Mononuclear cell (primary cell): ENCODE measurements at regions not wholly inside any gene's neighbourhood (a gene's known extent, or its start where the extent isn't known, plus 50 kb on each side); places are given as distances from the start of the nearest gene placed in this dataset.

Experiments
- H3K27me3 ChIP-seq: 2 replicates; pipeline ENCODE4 v1.6.0; 2011; ENCODE audit warnings: low read length, control low read depth; ENCODE audit not compliant: insufficient read depth
- H3K4me1 ChIP-seq: 2 replicates; pipeline ENCODE4 v1.5.1; 2011; ENCODE audit warnings: mild to moderate bottlenecking, low read length, control low read depth; ENCODE audit not compliant: insufficient read depth
- H3K4me3 ChIP-seq: 2 replicates; pipeline ENCODE4 v1.5.1; 2011; ENCODE audit warnings: mild to moderate bottlenecking, low read length, moderate library complexity
- H3K9me3 ChIP-seq: 2 replicates; pipeline ENCODE4 v1.5.1; 2011; ENCODE audit warnings: low read depth, mild to moderate bottlenecking, control low read depth, low read length

DNA sequence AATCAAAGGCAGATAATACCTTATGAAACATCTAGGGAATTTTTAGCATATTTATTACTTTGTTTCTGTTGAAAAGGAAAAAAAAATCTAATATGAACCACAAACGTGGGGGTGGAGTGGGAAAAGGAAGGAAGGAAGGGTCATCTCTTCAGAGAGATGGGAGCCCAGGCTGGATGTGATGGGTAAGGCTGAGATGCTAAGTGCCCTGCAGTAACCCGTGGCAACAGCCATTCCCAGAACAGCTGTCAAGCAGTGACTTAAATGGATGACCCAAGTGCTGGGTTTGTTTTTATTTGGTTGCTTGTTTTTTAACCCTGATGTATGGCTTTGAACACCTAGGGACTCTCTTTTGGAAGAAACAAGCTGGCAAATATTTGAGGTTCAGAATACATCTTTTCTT is 50.7 kb upstream of the KLF7 start:
- Histone ChIP-seq H3K27me3 (no peaks in the 10 kb centered on the region), H3K4me1 (no peaks in the 10 kb centered on the region), H3K9me3 (no peaks in the 10 kb centered on the region)

DNA sequence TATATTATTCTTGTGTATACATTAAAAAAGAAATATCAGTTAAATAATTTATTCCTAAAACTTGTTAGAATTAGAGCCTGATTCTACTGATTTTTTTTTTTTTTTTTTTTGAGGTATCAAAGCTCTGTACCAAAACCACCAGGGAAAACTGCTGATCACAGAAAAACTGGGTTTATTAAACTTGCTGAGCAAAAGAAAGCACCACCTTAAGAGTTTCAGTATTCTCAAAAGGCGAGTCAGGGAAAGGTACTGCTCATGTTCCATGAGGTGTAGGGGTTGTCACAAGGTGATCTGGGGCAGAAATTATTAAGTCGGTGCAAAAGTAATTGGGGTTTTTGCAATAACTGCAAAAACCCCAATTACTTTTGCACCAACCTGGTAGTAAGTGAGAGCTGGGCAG is 51.7 kb upstream of the KLF7 start:
- no peaks in the 10 kb centered on the region for H3K4me1 ChIP-seq
- H3K4me3 ChIP-seq, result no peak overlapping the region
- H3K9me3 ChIP-seq, result no peaks in the 10 kb centered on the region
- no peaks in the 10 kb centered on the region for H3K27me3 ChIP-seq

More for the DNA sequence above, 50.7 kb upstream of the KLF7 start:
- H3K4me3 ChIP-seq, result no peak overlapping the region

DNA sequence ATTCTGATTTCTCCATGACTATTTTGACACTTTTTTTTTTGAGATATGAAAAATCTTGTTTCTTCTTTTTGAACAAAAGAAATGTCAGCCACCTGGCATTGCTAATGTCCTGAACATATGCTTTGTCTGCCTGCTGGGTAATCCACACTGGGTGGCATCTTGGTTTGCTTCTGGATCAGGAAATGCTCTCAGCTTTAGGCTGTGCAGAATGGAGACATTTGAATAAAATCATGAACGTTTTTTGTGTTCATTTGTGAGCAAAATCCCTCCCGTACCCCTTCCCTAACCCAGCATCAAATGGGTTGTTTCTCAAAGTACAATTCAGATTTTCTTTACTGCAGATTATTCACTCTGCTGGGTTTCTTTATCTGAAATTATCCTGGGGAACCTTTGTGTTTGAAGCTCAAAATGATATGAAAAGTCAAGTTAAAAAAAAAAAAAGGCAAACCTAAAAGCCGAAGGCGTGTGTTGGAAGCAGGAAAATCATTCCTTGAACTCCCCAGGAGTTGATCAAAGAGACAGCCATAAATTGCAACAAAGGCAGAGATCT is 53.4 kb upstream of the KLF7 start:
- H3K4me1 ChIP-seq, result no peaks in the 10 kb centered on the region
- H3K4me3 ChIP-seq, result no peak overlapping the region
- no peaks in the 10 kb centered on the region for H3K9me3 ChIP-seq

DNA sequence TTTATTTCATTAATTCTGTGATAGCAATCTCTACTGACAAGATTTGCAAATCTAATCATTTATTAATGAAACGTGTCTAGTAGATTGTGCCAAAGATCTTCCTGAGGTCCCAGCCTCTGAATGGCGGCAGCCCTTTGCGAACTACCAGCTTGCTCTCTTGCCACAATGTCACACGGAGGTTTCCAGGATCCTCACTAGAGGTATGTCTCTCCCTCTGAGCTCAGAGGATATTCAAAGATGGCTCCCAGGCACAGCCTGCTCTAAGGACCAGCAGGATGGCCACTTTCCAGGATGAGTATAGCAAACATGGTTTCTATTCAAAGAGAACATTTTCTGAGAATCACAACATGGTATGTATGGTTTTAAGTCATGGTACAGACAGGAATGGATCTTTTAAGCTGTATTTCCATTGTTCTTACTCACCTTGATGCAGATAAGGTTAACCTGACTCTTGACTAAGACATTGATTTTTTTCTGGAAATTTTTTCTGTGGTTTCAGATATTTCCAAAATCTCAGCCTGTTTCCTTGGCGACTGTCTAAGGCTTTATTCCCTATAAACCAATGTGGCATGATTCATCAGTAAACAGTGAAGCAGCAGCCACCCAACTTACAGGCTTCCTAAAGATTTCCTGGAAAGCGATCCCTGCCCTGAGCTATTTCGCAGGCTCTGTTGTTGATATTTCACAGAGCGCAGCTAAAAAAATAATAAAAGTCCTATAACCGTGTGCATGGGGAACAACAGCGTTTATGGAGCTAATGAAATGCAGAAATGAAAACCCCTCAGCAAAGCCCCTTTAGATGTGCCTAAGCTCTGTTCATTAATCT is 54.1 kb upstream of the KLF7 start:
- Histone ChIP-seq H3K4me3 (no peak overlapping the region), H3K4me1 (peaks cover 3% of the 10 kb centered on the region), H3K27me3 (no peaks in the 10 kb centered on the region), H3K9me3 (no peaks in the 10 kb centered on the region)

More for the DNA sequence above, 53.4 kb upstream of the KLF7 start:
- no peaks in the 10 kb centered on the region for H3K27me3 ChIP-seq

DNA sequence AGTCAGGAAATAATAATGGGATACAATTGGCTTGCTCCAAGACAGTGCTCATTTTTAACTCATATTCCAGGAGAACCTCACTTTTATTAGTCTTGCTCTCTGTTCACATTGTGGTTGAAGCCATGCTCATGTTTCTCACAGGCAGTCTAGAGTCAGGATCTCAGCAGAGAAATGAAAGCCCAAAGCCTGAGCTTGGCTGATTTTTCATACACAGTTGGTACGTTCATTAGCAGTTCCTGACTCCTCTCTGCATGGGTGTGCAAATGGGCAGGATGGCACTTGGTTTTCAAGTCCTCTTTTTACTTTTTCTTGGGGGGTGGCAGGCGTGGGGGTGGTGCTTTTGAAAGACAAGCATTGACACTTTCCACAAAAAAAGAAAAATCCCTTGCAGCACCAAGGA is 56.0 kb upstream of the KLF7 start:
- Histone ChIP-seq H3K4me3 (no peak overlapping the region), H3K9me3 (no peaks in the 10 kb centered on the region), H3K4me1 (peaks cover 7% of the 10 kb centered on the region), H3K27me3 (no peaks in the 10 kb centered on the region)

DNA sequence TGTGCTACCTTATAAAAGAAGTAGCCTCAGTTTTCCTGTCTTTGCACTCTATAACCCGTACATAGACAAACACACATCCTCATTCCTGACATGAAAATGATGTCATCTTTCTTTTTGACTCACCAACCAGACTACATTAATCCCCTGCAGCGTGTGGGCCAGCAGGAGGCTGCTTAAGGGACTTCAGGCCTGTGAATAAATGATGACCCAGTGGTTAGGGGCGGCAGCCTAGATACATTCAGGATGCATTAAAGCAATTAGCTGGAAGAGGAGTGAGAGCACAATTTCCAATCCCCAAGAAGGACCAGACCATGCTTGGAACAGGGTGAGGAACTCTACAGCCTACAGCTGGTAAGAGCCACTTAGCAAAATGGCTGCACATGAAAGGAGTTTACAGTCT is 57.3 kb upstream of the KLF7 start:
- Histone ChIP-seq H3K9me3 (no peaks in the 10 kb centered on the region), H3K27me3 (no peaks in the 10 kb centered on the region), H3K4me1 (peaks cover 7% of the 10 kb centered on the region), H3K4me3 (no peak overlapping the region)

DNA sequence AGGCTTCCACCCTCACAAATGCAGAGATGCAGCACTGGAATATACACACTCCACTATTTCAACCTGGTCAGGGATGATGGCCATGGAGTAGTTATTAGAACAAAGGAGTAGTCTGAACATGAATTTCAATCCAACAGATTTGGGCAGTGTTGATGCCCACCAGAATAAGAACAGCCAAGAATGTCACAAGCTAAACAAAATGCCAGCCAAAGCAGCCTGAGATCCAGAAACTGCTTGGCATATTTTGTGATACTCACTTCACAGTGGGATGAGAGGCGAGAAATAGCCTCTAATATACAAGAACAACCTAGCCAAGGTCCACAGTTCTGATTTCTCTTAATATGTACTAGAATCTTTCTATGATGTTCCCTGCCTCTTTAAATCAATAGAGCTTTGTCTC is 58.6 kb upstream of the KLF7 start:
- Histone ChIP-seq H3K4me1 (peaks cover 7% of the 10 kb centered on the region), H3K9me3 (no peaks in the 10 kb centered on the region), H3K4me3 (no peak overlapping the region), H3K27me3 (no peaks in the 10 kb centered on the region)

DNA sequence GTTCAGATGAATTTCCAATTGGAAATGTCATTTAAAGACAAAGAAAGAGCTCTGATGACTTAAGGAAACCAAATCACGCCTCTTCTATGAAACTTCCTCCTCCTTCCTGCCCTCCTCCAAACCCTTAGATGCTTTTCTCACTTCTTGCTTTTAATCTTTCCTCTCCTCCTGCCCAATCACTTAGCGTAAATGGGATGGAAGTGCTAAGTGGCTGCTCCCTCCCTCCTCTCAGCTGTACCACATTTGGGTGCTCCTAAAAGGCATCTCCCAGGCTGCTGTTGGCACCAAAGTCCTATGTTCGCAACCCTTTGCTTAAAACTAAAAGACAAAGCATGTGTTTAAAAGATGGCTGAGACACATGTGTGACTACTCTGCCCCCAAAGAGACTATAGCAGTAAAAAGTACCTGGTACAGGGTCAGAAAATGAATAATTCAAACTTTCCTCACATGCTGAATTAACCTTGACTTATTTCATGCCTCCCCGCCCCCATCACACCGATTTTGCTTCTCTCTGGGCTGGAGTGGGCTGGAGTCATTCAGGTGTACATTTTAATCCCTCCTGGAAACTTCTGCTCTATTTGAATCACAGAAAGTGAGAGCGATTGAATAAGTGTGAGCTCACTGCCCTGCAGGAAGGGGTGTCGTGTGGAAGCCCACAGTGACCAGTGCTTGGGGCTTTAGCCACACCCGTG is 59.2 kb upstream of the KLF7 start:
- H3K4me3 ChIP-seq, result no peak overlapping the region
- no peaks in the 10 kb centered on the region for H3K9me3 ChIP-seq
- H3K27me3 ChIP-seq, result no peaks in the 10 kb centered on the region
- peaks cover 7% of the 10 kb centered on the region for H3K4me1 ChIP-seq

DNA sequence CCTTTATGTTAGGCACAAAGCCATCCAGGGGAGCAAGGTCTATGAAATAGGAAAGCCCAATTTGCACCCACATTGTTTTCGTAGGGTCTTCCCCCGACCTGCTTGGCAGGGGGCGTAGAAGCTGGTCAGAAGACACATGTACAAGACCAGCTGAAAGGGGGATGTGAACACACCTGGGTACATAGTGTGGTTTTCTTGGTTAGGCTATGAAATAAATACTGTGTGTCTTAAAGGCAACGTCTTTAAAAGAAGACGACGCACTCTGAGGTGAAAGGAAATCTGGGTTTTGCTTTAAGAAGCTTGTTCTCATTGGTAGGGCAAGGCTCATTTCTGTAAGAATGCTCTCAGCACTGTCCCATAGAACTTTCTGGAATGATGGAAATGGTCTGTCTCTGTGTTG is 60.0 kb upstream of the KLF7 start:
- peaks cover 13% of the 10 kb centered on the region for H3K4me1 ChIP-seq
- no peaks in the 10 kb centered on the region for H3K9me3 ChIP-seq
- no peak overlapping the region for H3K4me3 ChIP-seq
- no peaks in the 10 kb centered on the region for H3K27me3 ChIP-seq

DNA sequence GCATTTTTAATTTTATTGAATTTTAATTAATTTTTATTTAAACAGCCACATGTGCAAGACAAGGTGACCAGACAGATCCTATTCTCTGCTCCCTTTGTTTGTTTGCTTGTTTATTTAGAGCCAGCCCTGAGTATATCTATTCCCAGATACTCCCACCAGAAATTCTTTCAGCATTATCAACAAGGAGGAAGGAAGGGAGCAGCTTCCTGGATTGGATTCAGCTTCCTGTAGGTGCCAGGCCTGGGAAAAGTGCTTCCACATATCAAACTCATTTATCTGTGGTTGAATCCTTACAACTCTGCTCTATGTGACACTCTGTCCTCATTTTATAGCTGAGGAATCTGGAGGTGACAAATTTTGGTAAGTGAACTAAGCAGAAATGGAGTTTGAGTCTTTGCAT is 60.5 kb upstream of the KLF7 start:
- H3K4me3 ChIP-seq, result no peak overlapping the region
- H3K9me3 ChIP-seq, result no peaks in the 10 kb centered on the region
- no peaks in the 10 kb centered on the region for H3K27me3 ChIP-seq
- peaks cover 18% of the 10 kb centered on the region for H3K4me1 ChIP-seq

DNA sequence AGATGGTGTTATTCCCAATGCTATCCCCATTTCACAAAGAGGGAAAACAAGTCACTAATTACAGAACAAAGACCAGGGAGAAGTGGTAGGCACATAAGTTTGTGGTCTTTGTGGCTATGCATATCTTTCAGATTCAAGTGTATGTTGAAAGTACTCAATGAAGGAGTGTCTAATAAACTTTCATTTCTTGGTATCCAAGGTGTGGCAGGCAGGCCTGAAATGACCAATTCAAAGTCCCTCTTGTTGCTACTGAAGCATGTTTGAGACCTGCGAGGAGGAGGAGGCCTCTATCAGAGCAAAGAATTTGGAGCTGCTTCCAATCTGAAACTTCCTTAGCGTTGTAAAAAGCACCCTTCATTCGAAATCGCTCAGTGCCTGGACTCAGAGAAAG is 60.9 kb upstream of the KLF7 start:
- H3K4me3 ChIP-seq, result no peak overlapping the region
- no peaks in the 10 kb centered on the region for H3K9me3 ChIP-seq
- no peaks in the 10 kb centered on the region for H3K27me3 ChIP-seq
- H3K4me1 ChIP-seq, result peaks cover 22% of the 10 kb centered on the region

DNA sequence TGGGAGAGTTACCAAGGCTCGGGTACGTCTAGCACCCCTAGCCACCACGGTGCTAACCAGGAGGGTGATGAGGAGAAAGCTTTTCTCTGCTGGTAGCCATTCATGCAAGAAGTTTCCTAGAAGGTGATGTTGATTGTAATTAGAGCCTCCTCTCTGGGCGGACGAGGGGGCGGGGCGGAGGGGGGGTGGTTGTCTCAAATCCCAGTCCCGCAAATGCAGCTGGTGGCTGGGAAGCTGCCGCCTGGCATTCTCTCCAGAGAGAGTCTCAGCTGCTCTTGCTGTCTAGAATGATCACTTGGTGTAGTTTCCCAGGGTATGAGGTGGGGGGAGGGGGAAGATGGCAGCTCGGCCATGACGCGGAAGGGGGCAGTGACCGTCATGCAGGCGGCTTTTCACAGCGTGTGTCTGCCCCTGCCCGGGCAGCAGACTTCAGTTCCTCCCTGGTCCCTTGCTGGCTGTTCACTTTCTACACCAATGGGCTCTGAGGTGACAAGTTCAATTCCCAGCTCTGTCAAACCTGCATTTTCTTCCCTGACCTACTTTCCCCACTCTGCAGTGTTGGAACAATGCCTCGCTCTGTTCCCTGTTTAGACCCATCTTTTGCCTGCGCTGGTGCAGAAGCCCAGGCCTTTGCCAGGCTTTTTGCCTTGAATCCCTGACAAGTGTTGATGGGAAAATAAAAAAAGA is 61.5 kb upstream of the KLF7 start:
- Histone ChIP-seq H3K27me3 (no peaks in the 10 kb centered on the region), H3K4me3 (no peak overlapping the region), H3K4me1 (peaks cover 23% of the 10 kb centered on the region), H3K9me3 (no peaks in the 10 kb centered on the region)

DNA sequence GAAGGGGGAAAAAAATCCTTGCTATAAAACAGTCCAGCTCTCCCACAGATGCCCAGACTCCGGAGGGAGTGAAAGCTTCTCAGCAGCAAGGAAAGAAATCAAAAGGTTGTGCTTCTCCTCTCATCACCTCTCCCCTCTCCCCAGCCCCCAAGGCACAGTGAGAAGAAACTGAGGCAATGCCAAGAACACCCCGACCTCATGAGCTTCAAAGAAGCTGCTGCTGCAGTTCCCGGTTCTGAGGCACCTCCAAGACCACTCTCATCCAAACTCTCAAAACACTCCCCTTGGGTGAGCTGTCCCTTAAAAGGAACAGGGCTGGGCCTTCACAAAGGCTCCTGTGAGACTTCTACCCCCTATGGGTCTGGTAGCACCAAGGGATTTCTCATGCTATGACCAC is 62.0 kb upstream of the KLF7 start:
- no peak overlapping the region for H3K4me3 ChIP-seq
- no peaks in the 10 kb centered on the region for H3K27me3 ChIP-seq
- H3K9me3 ChIP-seq, result no peaks in the 10 kb centered on the region
- H3K4me1 ChIP-seq, result peaks cover 23% of the 10 kb centered on the region

DNA sequence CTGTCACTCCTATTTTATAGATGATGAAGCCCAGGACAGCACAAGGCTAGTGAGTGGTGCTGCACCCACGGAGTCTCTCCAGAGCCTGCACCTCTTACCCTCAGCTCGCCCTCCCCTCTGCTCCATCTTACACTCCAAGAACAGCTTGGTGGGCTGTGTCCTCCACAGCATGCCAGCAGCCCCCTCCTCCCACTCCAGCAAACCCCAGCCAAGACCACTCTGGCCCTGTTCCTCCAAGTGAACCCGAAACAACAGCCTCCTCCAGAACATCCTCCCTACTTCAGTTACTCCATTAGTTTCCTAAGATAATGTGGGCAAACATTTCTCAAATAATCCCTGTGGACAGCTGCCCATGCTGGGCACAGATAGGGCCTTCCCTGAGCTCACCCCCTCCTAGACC is 62.7 kb upstream of the KLF7 start:
- Histone ChIP-seq H3K9me3 (no peaks in the 10 kb centered on the region), H3K4me3 (no peak overlapping the region), H3K4me1 (peaks cover 23% of the 10 kb centered on the region), H3K27me3 (no peaks in the 10 kb centered on the region)

DNA sequence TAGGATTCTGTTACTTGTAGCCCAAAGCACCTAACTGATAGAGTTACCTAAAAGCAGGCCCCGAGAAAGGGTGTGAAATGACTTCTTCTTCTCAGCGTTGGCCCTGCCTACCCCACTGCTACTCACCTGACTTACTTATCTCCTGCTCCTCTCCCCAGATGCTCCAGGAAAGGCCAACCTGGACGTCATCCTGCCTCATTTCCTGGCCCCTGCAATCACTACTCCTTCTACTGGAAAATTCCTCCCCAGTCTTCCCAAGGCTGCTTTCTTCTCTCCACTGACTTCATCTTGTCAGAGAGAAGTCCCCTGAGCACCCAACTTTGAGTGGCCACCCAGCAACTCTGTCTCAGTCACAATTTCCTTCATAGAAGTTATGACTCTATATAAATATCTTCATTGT is 63.4 kb upstream of the KLF7 start:
- H3K4me1 ChIP-seq, result peaks cover 23% of the 10 kb centered on the region

More for the DNA sequence above, 63.4 kb upstream of the KLF7 start:
- H3K4me3 ChIP-seq, result no peak overlapping the region
- no peaks in the 10 kb centered on the region for H3K27me3 ChIP-seq
- H3K9me3 ChIP-seq, result no peaks in the 10 kb centered on the region
